ENCODE measurements at regions not wholly inside any gene's neighbourhood (a gene's known extent, or its start where the extent isn't known, plus 50 kb on each side); places are given as distances from the start of the nearest gene placed in this dataset.
"Not testable (repeated sequence)": the region's sequence is repeated elsewhere in the genome, so short reads cannot be mapped to it uniquely, and the experiment has no call there.

GRCh38 chr1:68717330-68717729, 220.4 kb upstream of the DEPDC1 start:
- Histone ChIP-seq H3K27me3 (no peaks in the 10 kb centered on the region), H3K27ac (no peak overlapping the region), H3K4me3 (no peak overlapping the region), H3K4me1 (ENCODE audit: insufficient read depth) (no peaks in the 10 kb centered on the region), H3K36me3 (no peaks in the 10 kb centered on the region), H3K9me3 (no peaks in the 10 kb centered on the region)
- intact Hi-C loops (cut with DNase I) = no loop called here
- DNase-seq = no peak
- WGBS, 3 donors = 33 to 44% (median 37%) methylated on average over 1 of the region's 1 CpG
- TF ChIP-seq EP300 (IDR thresholded peaks at IDR 0.05) (no peak), CTCF (IDR thresholded peaks at IDR 0.05) (no peak), POLR2A (IDR thresholded peaks at IDR 0.05) (no peak)

GRCh38 chr1:68720476-68720875, 223.6 kb upstream of the DEPDC1 start:
- no peak overlapping the region for H3K4me3 ChIP-seq
- no peaks in the 10 kb centered on the region for H3K36me3 ChIP-seq
- no peak for DNase-seq
- TF ChIP-seq POLR2A (IDR thresholded peaks at IDR 0.05) = no peak
- no peak for TF ChIP-seq CTCF (IDR thresholded peaks at IDR 0.05)
- TF ChIP-seq EP300 (IDR thresholded peaks at IDR 0.05) = no peak
- WGBS, 3 donors = 57 to 73% (median 71%) methylated on average over 1 of the region's 1 CpG
- no peak overlapping the region for H3K27ac ChIP-seq
- H3K27me3 ChIP-seq = no peaks in the 10 kb centered on the region
- intact Hi-C loops (cut with DNase I) = no loop called here
- no peaks in the 10 kb centered on the region for H3K9me3 ChIP-seq
- H3K4me1 ChIP-seq (ENCODE audit: insufficient read depth) = no peaks in the 10 kb centered on the region

- WGBS, 3 donors = 93 to 96% (median 93%) methylated on average over 1 of the region's 1 CpG
- no peak overlapping the region for H3K4me3 ChIP-seq
- TF ChIP-seq CTCF (IDR thresholded peaks at IDR 0.05) = no peak
- TF ChIP-seq POLR2A (IDR thresholded peaks at IDR 0.05) = no peak
- no peak for TF ChIP-seq EP300 (IDR thresholded peaks at IDR 0.05)
- intact Hi-C loops (cut with DNase I) = no loop called here
- DNase-seq = no peak
- H3K4me1 ChIP-seq (ENCODE audit: insufficient read depth) = no peaks in the 10 kb centered on the region
- no peaks in the 10 kb centered on the region for H3K9me3 ChIP-seq
- H3K27ac ChIP-seq = no peak overlapping the region
- no peaks in the 10 kb centered on the region for H3K27me3 ChIP-seq
- no peaks in the 10 kb centered on the region for H3K36me3 ChIP-seq
Measured at GRCh38 chr1:68723791-68724190, 226.9 kb upstream of the DEPDC1 start.

GRCh38 chr1:68725001-68725752, 228.3 kb upstream of the DEPDC1 start:
- Histone ChIP-seq H3K9me3 (no peaks in the 10 kb centered on the region), H3K4me3 (no peak overlapping the region), H3K36me3 (no peaks in the 10 kb centered on the region), H3K27ac (no peak overlapping the region), H3K4me1 (ENCODE audit: insufficient read depth) (no peaks in the 10 kb centered on the region), H3K27me3 (no peaks in the 10 kb centered on the region)
- 10 to 17% (median 16%) methylated on average over 2 of the region's 2 CpGs for WGBS, 3 donors
- intact Hi-C loops (cut with DNase I) = no loop called here
- no peak for TF ChIP-seq POLR2A (IDR thresholded peaks at IDR 0.05)
- TF ChIP-seq EP300 (IDR thresholded peaks at IDR 0.05) = no peak
- TF ChIP-seq CTCF (IDR thresholded peaks at IDR 0.05) = no peak
- DNase-seq = peak in 3 of 5 donors; percentile 18 to 25 (median 18)

- H3K4me1 ChIP-seq (ENCODE audit: insufficient read depth); DNase-seq; H3K36me3 ChIP-seq; H3K27ac ChIP-seq; H3K4me3 ChIP-seq; H3K27me3 ChIP-seq; H3K9me3 ChIP-seq; intact Hi-C loops (cut with DNase I): not testable (repeated sequence)
- WGBS, 3 donors = 63 to 82% (median 76%) methylated on average over 9 to 12 of the region's 19 CpGs
Measured at GRCh38 chr1:68739486-68739885, 242.6 kb upstream of the DEPDC1 start.
